GM13977 (cell line): ENCODE measurements at regions not wholly inside any gene's neighbourhood (a gene's known extent, or its start where the extent isn't known, plus 50 kb on each side); places are given as distances from the start of the nearest gene placed in this dataset.

ENCODE experiments used
- DNase-seq: peaks from one replicate; pipeline ENCODE4 v3.0.0; 2012; ENCODE audit warnings: low spot score
- CTCF ChIP-seq: IDR thresholded peaks from 2 replicates; pipeline ENCODE4 v1.5.1; 2012; ENCODE audit warnings: mild to moderate bottlenecking, control low read depth; ENCODE audit not compliant: insufficient read depth; ENCODE audit errors: extremely low read depth, missing control alignments
- in situ Hi-C: fragments of 300-500 bp; cut with MboI; formaldehyde crosslinking; loops from one replicate; pipeline ENCODE4 v1.12.0; 2022; ENCODE audit warnings: low sequenced_read_pairs, low pct_unique_long_range_greater_than_20kb, mixed read lengths, inconsistent platforms; ENCODE audit not compliant: unreplicated experiment

GRCh38 chr3:186427627-186428281, 65.7 kb upstream of the DGKG start:
- no peak for TF ChIP-seq CTCF
- in situ Hi-C loops: no loop called here
- DNase-seq: no peak

- in situ Hi-C loops: no loop called here
- no peak for DNase-seq
- peak; percentile 22 for TF ChIP-seq CTCF
Observed at GRCh38 chr3:186425788-186426730, 64.0 kb upstream of the DGKG start.

GRCh38 chr3:186421946-186422345, 59.9 kb upstream of the DGKG start:
- in situ Hi-C loops: no loop called here
- TF ChIP-seq CTCF: no peak
- DNase-seq: no peak

- in situ Hi-C loops: no loop called here
- DNase-seq: no peak
- TF ChIP-seq CTCF: no peak
Observed at GRCh38 chr3:186418671-186419145, 56.7 kb upstream of the DGKG start.

- in situ Hi-C loops: no loop called here
- TF ChIP-seq CTCF: no peak
Observed at GRCh38 chr3:186417791-186418190, 55.8 kb upstream of the DGKG start.

GRCh38 chr3:186414735-186415419, 52.8 kb upstream of the DGKG start:
- TF ChIP-seq CTCF: no peak
- in situ Hi-C loops: no loop called here
- no peak for DNase-seq

More at GRCh38 chr3:186417791-186418190, 55.8 kb upstream of the DGKG start:
- no peak for DNase-seq
